Muscle layer of colon (tissue), 2 donors: ENCODE measurements at regions not wholly inside any gene's neighbourhood (a gene's known extent, or its start where the extent isn't known, plus 50 kb on each side); places are given as distances from the start of the nearest gene placed in this dataset.

Experiments
- H3K27ac ChIP-seq: one replicate; pipeline ENCODE4 v1.7.0; 2013; ENCODE audit warnings: low read depth, mild to moderate bottlenecking, low read length, moderate library complexity
- H3K27me3 ChIP-seq, 2 donors: one replicate each; pipeline ENCODE4 v1.7.0; 2013; ENCODE audit warnings: low read length in 2 of 2, mild to moderate bottlenecking in 2 of 2; ENCODE audit not compliant: insufficient read depth in 2 of 2, control insufficient read depth in 1 of 2
- H3K36me3 ChIP-seq: one replicate; pipeline ENCODE4 v1.7.0; 2013; ENCODE audit warnings: mild to moderate bottlenecking, low read length; ENCODE audit not compliant: insufficient read depth
- H3K4me1 ChIP-seq: one replicate; pipeline ENCODE4 v1.7.0; 2013; ENCODE audit warnings: mild to moderate bottlenecking, low read length; ENCODE audit not compliant: insufficient read depth
- H3K4me3 ChIP-seq, 2 donors: one replicate each; pipeline ENCODE4 v1.7.0; 2013; ENCODE audit warnings: low read length in 2 of 2, low read depth in 1 of 2, mild to moderate bottlenecking in 1 of 2, moderate library complexity in 1 of 2
- H3K9ac ChIP-seq: one replicate; pipeline ENCODE4 v1.7.0; 2013; ENCODE audit warnings: low read length
- H3K9me3 ChIP-seq: one replicate; pipeline ENCODE4 v1.7.0; 2013; ENCODE audit warnings: mild to moderate bottlenecking, low read length
- donor health status: abdominal sarcoma.
- donor health status: Adenocarcinoma of cecum.

DNA sequence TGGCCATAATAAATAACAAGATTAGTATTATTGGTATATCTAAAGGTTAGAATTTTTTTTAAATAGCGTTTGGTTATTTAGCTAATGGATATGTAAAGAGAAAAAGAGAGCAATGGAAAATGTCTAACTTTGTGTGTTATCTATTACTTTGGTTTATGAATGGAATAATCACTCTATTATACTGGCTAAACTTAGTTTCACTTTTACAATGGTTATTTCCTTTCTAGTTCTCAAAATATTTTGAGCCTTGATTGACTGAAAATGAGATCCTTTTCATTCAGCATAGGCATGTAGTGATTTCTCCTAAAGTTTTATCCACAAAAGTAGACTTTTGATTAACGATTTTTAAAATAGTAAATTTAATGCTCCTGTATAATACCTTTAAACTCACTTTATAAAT lies 51.6 kb upstream of the MLIP start:
- Histone ChIP-seq H3K4me3 (no peak overlapping the region), H3K9ac (no peak overlapping the region), H3K27ac (no peak overlapping the region)

DNA sequence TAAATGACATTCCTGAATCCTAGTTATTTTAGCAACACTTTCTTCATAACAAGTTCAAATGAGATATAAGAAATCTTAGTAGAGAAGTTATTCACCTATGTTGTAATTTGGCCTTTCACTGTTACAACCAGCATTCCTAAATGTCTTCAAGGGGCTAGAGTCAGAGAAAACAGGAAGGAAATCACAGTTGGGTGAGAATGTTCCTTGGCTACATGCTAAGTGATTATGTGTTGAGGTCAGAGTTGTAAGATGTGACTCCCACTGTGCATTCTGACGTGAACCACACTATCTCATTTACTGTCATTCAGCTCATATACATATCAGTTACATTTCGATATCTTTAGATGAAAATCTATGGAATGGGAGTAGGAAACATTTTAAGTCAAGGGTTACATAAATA lies 51.0 kb upstream of the MLIP start:
- Histone ChIP-seq H3K36me3 (no peaks in the 10 kb centered on the region), H3K9ac (no peak overlapping the region), H3K27me3 (no peaks in the 10 kb centered on the region), H3K4me1 (no peaks in the 10 kb centered on the region), H3K9me3 (no peaks in the 10 kb centered on the region), H3K4me3 (no peak overlapping the region), H3K27ac (no peak overlapping the region)

More for the DNA sequence above, 51.6 kb upstream of the MLIP start:
- Histone ChIP-seq H3K36me3 (no peaks in the 10 kb centered on the region), H3K27me3 (no peaks in the 10 kb centered on the region), H3K4me1 (no peaks in the 10 kb centered on the region), H3K9me3 (no peaks in the 10 kb centered on the region)
